GM18517 (cell line): ENCODE measurements at regions not wholly inside any gene's neighbourhood (a gene's known extent, or its start where the extent isn't known, plus 50 kb on each side); places are given as distances from the start of the nearest gene placed in this dataset.

Source experiments
- ATAC-seq: cut with Tn5 transposase; IDR thresholded peaks from one replicate; pipeline ENCODE4 v1.9.1; 2021; ENCODE audit warnings: mild to moderate bottlenecking, moderate library complexity; ENCODE audit not compliant: unreplicated experiment

GRCh38 chr12:67794161-67794560, 145.6 kb downstream of the DYRK2 start:
- ATAC-seq, result no peak

DNA sequence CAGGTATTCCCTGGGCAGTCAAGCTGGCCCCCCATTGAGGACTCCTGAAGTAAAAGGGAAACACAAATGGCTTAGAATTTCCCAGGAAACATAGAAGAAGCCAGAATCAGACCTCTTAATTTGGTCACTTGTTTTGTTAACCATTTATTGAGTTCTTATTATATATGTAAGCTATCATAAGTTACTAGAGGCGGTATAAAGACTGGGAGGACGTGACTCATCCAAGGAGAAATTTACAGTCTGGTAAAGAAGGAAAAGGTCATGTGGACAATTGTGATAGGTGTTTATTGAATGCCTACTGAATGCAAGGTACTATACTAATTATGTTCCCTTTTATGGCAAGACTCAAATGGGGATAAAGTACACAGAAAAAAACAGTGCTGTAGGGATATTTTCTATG, 146.7 kb downstream of the DYRK2 start:
- no peak for ATAC-seq

DNA sequence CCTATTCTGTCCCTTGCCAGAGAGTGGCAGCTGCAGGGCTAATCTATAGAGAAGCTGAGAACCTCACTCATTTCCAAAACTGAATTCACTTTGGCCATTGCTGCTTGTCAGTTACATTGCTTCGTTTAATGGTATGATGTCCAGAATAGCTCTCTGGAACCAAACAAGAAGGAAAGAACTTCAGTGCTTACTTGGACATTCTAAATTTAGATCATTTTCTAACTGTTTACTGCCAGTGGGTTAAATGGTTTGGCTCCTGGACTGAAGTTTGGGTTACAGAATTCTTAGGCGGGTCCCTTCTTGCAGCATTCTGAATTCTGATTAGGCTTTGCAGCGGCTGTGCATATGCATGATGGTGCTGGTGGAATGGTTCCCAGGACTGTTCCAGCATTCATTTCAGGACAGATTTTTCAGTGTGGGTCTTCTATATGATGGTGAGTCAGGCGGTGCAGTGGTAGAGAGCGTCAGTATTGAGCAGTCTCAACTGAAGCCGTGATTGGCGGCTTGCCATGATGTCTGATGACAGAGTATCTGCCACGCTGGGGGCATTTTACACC, 148.7 kb downstream of the DYRK2 start:
- ATAC-seq, result no peak

DNA sequence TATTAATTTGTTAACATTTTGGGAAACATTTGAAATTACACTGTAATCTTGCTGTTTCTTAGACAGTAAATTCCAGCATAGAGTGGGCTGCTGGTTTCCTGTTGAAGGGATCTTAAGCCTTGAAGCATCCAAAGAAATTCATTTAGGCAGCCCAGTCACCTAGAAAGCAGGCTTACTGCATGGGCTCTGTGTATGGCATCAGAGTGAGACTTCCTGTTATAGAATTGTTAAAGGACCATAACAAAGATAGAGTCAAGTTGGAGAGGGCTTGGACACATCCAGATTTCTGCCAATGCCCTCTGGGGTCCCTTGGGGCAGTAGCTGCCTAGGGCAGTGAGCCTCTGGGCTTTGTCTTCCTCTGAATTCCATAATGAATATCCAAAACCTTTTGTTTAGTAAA, 149.2 kb downstream of the DYRK2 start:
- ATAC-seq, result no peak

- no peak for ATAC-seq
Measured at GRCh38 chr12:67798768-67799167, 150.2 kb downstream of the DYRK2 start.

DNA sequence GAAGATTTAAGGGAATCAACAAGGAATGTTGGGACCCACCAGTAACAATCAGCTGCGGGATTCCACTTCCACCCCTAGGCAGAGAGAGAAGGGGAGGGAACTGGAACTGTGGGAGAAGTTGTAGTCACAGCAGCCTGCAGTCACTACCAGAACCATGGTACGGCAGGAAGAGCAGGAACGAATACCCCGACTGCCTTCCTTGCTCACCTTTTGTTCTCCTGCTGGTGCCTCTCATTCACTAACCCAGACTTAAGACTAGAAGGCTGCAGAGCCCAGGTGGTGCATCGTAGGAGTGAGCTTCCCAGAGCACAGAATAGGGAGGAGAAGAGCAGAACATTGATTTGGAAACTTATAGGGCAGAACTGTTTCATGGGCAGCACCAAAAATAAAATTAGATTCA, 154.2 kb downstream of the DYRK2 start:
- no peak for ATAC-seq

DNA sequence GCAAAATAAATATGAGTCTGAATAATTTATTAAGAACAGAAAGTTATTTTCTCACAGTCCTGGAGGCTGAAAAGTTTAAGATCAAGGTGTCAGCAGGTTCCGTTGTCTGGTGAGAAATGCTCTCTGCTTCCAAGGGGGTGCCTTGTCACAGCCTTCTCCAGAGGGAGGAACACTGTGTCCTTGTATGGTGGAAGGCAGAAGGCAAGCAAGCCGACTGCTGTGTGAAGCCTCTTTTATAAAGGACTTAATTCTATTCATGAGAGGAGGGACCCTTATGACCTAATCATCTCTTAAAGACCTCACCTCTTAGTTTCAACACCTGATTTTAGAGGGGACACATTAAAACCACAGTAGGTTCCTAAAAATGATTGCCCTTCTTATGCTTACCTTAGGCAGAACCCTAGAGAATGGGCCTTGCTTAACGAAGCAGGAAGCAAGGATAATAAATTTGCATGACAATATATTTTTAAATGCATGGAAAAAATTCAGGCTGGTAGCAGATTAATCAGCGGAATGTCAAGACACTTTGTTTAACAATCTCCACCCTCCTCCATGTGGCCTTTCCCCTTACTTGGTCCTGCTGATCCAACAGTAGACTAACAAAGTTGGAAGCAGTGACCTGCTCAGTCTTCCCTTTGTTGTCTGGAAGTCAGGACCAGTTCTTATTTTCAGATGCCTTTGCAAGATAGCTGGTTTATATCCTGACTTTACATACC, 154.9 kb downstream of the DYRK2 start:
- no peak for ATAC-seq

- ATAC-seq, result peak; percentile 91
Measured at GRCh38 chr12:67804168-67804567, 155.6 kb downstream of the DYRK2 start.

DNA sequence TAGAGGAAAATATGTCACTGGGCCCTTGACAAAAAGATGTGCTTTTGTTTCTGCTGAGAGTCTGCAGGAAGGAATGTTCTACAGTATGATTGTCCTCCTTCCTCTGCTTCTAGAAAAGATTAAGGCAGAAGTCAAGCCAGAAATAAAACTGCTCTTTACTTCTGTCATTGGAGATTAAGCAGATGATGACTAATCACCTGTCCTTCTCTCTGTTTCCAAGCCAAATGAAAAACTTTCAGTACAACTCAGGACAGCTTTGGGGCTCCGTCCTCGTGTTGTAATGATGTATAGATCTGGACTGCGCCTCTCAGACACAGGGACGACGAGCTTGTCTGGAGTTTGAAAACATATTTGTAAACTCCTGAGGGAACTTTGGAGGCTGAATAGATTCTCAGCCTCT, 159.3 kb downstream of the DYRK2 start:
- no peak for ATAC-seq

DNA sequence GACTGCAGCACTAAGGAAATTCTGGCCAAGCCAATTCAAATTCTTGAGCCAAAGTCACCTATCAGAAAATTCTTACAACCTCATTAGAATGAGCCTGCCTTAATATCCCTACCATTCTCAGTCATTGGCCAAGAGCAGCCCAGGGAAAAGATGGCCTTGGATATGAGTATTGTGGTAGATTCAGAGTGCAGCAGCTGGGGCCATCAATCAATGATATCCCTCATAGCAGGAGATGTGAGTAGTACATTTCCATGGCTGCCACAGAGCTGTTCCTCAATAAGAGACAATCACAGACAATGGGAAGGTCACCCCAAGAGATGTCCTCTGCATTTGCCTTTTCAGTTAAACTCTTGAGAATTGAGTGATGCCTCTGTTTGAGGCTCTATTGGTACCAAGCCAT, 161.6 kb downstream of the DYRK2 start:
- ATAC-seq, result no peak

DNA sequence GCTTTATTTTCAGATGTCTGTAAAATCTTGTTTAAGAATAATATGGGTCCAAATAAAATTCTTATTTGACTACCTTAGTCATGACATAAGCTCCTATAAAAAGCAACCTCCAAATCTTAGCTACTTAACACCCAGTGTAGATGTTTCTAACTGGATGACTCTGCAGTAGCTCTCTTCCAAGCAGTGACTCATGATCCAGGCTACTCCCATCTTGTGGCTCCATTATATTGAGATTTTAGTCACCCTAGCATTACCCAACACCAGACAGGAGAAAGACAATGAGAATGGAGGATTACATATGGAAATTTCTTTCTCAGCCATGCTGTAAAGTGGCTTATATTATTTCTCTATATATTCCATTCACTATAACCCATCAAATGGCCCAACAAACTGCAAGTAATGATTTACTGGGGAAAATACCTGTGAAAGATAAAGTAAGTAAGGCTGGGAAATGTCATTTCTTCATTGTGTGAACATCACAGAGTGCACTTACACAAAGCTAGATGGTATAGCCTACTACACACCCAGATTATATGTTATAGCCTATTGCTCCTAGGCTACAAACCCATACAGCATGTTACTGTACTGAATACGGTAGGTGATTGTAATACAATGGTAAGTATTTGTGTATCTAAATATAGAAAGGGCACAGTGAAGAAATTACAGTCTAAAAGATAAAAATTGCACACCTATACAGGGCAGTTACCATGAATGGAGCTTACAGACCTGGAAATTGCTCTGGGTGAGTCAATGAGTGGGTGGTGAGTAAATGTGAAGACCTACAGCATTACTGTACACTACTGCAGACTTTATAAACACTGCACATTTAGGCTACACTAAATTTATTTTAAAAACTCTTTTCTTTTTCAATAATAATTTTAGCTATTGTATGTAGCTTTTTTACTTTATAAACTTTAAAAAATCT, 163.2 kb downstream of the DYRK2 start:
- no peak for ATAC-seq

- ATAC-seq, result no peak
Measured at GRCh38 chr12:67813456-67813904, 164.9 kb downstream of the DYRK2 start.

DNA sequence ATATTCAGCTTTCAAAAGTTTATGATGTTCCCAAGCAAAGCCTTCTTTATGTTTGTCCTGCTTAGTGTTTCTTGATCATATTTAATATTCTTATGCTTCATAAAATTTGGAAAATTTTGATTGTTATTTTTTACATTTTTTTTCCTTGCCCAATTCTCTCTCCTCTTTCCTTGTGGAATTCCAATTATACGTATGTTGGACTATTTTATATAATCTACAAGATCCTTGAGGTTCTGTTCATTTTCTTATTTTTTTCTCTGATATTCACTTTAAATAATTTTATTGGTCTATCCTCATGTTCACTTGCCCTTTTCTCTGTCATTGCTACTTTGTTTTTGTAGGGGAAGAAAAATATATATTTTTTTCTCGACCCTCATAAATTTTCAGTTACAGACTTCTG, 167.7 kb downstream of the DYRK2 start:
- no peak for ATAC-seq

DNA sequence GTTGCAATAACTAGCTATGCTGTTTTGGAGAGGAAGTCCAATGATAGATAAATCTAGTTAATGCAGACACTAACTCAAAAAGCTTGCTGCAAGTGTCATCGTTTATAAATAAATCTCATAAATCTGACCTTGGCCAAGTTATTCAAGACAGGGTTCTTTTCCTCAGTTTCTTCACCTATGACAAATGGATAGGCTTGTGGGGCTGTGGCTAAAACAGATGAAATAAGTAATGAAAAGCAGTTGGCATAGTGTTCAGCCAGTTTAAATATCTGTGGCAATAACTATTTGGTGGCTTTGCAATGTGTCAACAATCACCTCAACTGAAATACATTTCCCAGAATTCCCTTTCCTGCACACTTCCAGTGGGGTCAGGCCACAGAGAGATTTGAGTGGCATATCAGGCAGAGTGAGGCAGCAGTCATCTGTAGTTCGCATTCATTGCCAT, 169.9 kb downstream of the DYRK2 start:
- no peak for ATAC-seq

DNA sequence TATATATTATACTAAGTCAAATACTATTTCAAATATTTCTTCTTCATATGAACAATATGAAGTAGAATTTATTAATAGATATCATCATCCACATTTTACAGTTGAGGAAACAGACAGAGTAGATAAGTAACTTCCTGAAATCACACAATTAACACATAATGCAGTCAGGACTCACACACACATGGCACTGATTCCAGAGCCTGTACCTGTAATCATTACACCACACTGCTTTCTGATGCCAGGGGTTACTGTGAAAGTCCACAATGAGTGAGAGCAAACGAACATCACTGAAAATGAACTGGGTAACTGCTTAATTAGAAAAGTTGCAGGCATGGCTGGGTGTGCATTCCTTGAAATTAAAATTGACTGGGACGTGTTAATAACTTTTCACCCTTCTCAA, 169.3 kb upstream of the IFNG-AS1 start:
- ATAC-seq, result no peak

GRCh38 chr12:67820694-67821093, 168.6 kb upstream of the IFNG-AS1 start:
- ATAC-seq, result no peak

DNA sequence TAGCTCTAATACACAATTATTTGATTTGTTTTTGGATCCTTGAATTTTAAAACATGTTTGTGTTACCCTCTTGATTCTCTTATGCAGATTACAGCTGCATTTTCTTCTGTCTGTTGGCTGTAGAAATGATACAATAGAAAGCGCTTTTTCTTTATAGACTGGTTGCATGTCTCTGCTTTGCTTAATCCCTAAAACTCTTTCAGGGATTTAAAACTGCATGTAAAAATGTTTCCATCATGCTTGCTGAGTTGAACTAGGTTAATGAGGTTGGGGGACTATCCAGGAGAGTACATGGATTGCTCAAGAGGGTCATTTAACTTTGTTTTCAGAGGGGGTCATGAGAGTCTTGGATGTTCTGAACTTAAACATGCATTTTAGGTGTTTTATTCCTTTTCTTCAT, 166.4 kb upstream of the IFNG-AS1 start:
- ATAC-seq, result no peak

DNA sequence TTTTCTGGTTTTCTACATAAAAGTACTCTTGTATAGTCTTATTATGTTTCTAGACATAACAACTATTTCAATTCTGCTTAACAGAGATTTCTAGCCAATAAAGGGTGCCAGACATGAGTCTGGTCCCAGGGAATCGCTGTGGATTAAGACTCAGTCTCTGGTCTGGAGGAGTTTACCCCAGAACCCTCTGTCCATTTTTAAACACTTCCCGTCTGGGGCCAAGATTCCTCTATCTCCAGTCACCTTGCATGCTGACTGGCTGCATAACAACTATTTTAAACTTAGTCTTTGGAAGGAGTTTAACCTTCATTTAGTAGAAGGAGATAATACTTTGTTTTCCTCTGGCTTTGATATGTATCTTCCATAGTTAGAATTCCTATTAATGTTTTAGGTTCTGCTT, 163.1 kb upstream of the IFNG-AS1 start:
- no peak for ATAC-seq

DNA sequence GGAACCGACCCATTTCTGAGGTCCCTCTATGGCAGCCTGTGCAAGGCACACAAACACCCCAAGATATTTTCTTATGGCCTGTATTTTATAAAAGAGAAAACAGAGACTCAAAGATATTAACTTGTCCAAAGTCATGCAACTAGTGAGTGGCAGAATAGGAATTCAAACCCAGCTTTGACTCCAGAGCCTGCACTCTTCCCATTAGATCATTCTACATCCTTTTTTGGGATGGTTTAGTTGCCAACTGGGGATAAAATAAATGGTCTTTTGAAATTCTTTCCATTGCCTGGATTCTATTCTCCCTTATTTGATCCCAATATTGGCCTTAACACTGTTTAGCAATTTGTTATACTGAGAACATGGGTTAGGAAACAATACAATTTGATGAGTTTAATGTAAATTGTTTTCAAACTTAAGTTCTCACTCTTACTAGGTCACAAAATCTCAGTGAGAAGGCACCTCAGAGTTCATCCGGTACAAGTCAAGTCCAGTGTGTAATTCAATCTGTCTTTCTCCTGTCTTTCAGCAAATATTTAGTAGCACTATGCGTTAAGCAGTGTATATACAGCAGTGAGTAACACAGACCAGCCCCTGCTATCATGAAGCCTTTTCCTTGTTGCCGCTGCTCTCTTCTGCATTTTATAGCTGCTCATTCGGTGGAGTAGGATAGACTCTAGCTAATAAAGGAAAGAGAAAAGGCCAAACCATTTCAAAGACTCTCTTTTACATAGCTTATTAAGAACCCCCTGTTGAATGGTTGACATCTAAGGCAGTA, 162.1 kb upstream of the IFNG-AS1 start:
- ATAC-seq, result no peak

DNA sequence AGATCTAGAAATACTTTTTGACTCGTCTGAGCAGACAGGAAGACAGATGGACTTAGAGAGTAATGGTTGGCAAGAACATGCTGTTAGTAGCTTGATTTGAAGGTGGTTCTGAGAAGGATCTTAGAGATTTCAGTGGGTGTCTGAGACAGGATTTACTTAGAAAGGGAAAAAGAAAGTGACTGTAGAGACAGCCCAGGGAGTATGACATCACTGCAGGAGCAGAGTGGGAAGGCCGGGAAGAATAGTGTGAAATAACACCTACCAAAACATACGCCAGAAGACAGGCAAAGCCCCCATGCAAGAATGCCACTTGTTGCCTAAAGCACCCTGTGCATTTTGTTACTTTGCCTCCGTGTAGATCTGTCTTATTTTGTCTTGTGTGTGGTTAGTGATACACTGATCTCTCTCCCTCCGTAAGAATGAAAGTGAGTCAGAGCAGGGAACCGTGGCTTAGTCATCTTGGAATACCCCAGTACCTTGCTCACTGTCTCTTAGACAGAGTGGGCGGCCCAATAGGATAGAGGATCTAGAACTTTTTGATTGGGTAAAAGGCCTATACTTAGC, 161.3 kb upstream of the IFNG-AS1 start:
- ATAC-seq, result no peak

DNA sequence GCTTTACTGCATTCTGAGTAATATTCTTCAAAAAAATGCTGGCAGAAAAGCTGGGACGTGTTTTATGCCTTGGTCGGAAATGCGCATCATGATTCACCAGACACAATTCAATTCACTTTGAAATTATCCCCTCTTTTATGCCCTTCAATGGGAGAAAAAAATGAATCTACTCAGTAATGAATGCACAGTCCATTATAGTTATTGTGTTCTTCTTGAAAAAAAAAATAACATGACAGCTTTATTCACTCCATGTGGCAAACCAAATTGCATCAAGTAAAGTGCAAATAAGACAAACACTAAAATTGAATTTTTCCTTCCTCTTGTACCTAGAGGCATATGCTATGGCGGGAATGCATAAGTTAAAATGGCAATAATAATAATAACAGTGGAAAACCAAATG, 159.4 kb upstream of the IFNG-AS1 start:
- ATAC-seq, result no peak
